Endothelial cell of umbilical vein (primary cell): ENCODE measurements at regions not wholly inside any gene's neighbourhood (a gene's known extent, or its start where the extent isn't known, plus 50 kb on each side); places are given as distances from the start of the nearest gene placed in this dataset.

ENCODE experiments used
- BruUV-seq: library from RNA; stranded (reverse); fragments of 400-500 nt; replicated peaks from 2 replicates; lab custom pipeline; 2021; lab: Mats Ljungman, UMichigan
- CTCF ChIA-PET: fragments of 300-600, 350-600 bp; sonication (Branson Sonifier 250); formaldehyde crosslinking; loops from one replicate; lab custom pipeline; 2021; ENCODE audit warnings: antibody characterized with exemption, inconsistent platforms; lab: Charles Lee
- POLR2A ChIA-PET: fragments of 300-600, 350-600 bp; sonication (Branson Sonifier 250); formaldehyde crosslinking; loops from one replicate; lab custom pipeline; 2021; ENCODE audit warnings: antibody characterized with exemption, inconsistent platforms; lab: Charles Lee
- DNase-seq: peaks from one replicate; pipeline ENCODE4 v3.0.0-alpha.2; 2011; ENCODE audit warnings: low read depth, low spot score
- FAIRE-seq: peaks from 2 replicates; lab custom pipeline; 2011; peaks lifted over from hg19 to GRCh38; lab: Jason Lieb, UNC
- H2AFZ ChIP-seq: 2 replicates; pipeline ENCODE4 v1.6.0; 2012; ENCODE audit warnings: low read depth, low read length, control low read depth, inconsistent platforms
- H3K27ac ChIP-seq: 2 replicates; pipeline ENCODE4 v1.5.1; 2011; ENCODE audit warnings: low read depth, mild to moderate bottlenecking, control low read depth, low read length, moderate library complexity; ENCODE audit not compliant: insufficient read depth
- H3K27me3 ChIP-seq, 2 experiments: 2 replicates each; pipeline versions ENCODE4 v1.6.0 to v1.6.1; 2011; ENCODE audit warnings: low read length in 2 of 2, mixed read lengths in 1 of 2; ENCODE audit not compliant: control insufficient read depth in 2 of 2, insufficient read depth in 2 of 2
- H3K36me3 ChIP-seq, 2 experiments: 2 replicates in 1 of 2; 3 replicates in 1 of 2; pipeline ENCODE4 v1.5.1; 2011; ENCODE audit warnings: low read length in 2 of 2, mild to moderate bottlenecking in 1 of 2, moderate library complexity in 1 of 2; ENCODE audit not compliant: control insufficient read depth in 2 of 2, insufficient read depth in 2 of 2; ENCODE audit errors: extremely low read depth in 1 of 2
- H3K4me1 ChIP-seq: 3 replicates; pipeline ENCODE4 v1.5.1; 2011; ENCODE audit warnings: mild to moderate bottlenecking, low read length; ENCODE audit not compliant: control insufficient read depth, insufficient read depth; ENCODE audit errors: extremely low read depth
- H3K4me2 ChIP-seq: 2 replicates; pipeline ENCODE4 v1.6.1; 2011; ENCODE audit warnings: low read length, control low read depth, mixed read lengths; ENCODE audit not compliant: insufficient read depth
- H3K4me3 ChIP-seq, 3 experiments: fragments of 200-600 bp in 1 of 3; sonication (generic), shearing (Covaris generic) in 1 of 3; replicated peaks in 1 of 3; 2 replicates each; pipeline ENCODE4 v1.5.1; 2011 to 2016; ENCODE audit warnings: control low read depth in 3 of 3, low read length in 3 of 3, mild to moderate bottlenecking in 2 of 3, inconsistent platforms in 1 of 3, low read depth in 1 of 3, moderate library complexity in 1 of 3; ENCODE audit not compliant: insufficient read depth in 1 of 3
- H3K79me2 ChIP-seq: 2 replicates; pipeline ENCODE4 v1.6.0; 2012; ENCODE audit warnings: low read length, inconsistent platforms; ENCODE audit not compliant: control insufficient read depth, insufficient read depth
- H3K9ac ChIP-seq: replicated peaks from 2 replicates; pipeline ENCODE3; 2011; ENCODE audit warnings: low read length, control low read depth; ENCODE audit not compliant: insufficient read depth; ENCODE audit errors: extremely low read depth
- H3K9me1 ChIP-seq: replicated peaks from 3 replicates; pipeline ENCODE4 v1.6.0; 2011; ENCODE audit warnings: mild to moderate bottlenecking, low read length; ENCODE audit not compliant: control insufficient read depth, insufficient read depth; ENCODE audit errors: extremely low read depth
- H3K9me3 ChIP-seq: replicated peaks from 2 replicates; pipeline ENCODE4 v1.5.1; 2012; ENCODE audit warnings: low read length, inconsistent platforms; ENCODE audit not compliant: control insufficient read depth, insufficient read depth
- H4K20me1 ChIP-seq: replicated peaks from 2 replicates; pipeline ENCODE3; 2011; ENCODE audit warnings: mild to moderate bottlenecking, low read length; ENCODE audit not compliant: control insufficient read depth, insufficient read depth; ENCODE audit errors: extremely low read depth
- EZH2 ChIP-seq: IDR thresholded peaks from 2 replicates; pipeline ENCODE4 v1.6.1; 2012; ENCODE audit warnings: borderline replicate concordance, low read depth, mild to moderate bottlenecking, moderate library complexity, low read length, inconsistent platforms; ENCODE audit not compliant: severe bottlenecking
- FOS ChIP-seq: IDR thresholded peaks from 2 replicates; pipeline ENCODE4 v1.6.1; 2011; ENCODE audit warnings: mild to moderate bottlenecking, low read length, moderate library complexity, borderline replicate concordance; ENCODE audit not compliant: insufficient read depth
- GATA2 ChIP-seq: IDR thresholded peaks from 2 replicates; pipeline ENCODE4 v1.7.0; 2011; ENCODE audit warnings: low read depth, mild to moderate bottlenecking, moderate library complexity, mixed read lengths, low read length; ENCODE audit not compliant: insufficient read length, insufficient read depth
- JUN ChIP-seq: IDR thresholded peaks from 2 replicates; pipeline ENCODE4 v1.6.1; 2011; ENCODE audit warnings: borderline replicate concordance, low read depth; ENCODE audit not compliant: insufficient read length, insufficient read depth
- MYC ChIP-seq: IDR thresholded peaks from one replicate; pipeline ENCODE4 v1.6.1; 2011; ENCODE audit warnings: mild to moderate bottlenecking, low read depth, low read length
- POLR2A ChIP-seq: IDR thresholded peaks from 2 replicates; pipeline ENCODE4 v1.6.1; 2012; ENCODE audit warnings: low read depth, mild to moderate bottlenecking, control low read depth, low read length
- POLR2AphosphoS5 ChIP-seq: IDR thresholded peaks from 2 replicates; pipeline ENCODE4 v1.6.1; 2012; ENCODE audit warnings: low read depth, mild to moderate bottlenecking, control low read depth, low read length, moderate library complexity; ENCODE audit not compliant: insufficient read depth
- dilution Hi-C: fragments of 300-500 bp; cut with MboI; formaldehyde crosslinking; loops from one replicate; pipeline ENCODE4 v1.15.0; 2019; ENCODE audit warnings: low sequenced_read_pairs; ENCODE audit not compliant: extremely low pct_ligation_motif_present
- intact Hi-C: fragments of 100-400 bp; cut with micrococcal nuclease; formaldehyde crosslinking; loops from one replicate; pipeline ENCODE4 v1.10.0; 2022
- TF ChIP-seq, protein P1 (sequence below), 2 donors: IDR thresholded peaks; 1 replicate in 1 of 2; 2 replicates in 1 of 2; pipeline ENCODE4 v1.5.1; 2011; ENCODE audit warnings: low read length in 2 of 2, mild to moderate bottlenecking in 2 of 2, moderate library complexity in 2 of 2, control low read depth in 1 of 2, inconsistent platforms in 1 of 2, low read depth in 1 of 2; ENCODE audit not compliant: insufficient read depth in 1 of 2; ENCODE audit errors: extremely low read depth in 1 of 2
- TF ChIP-seq, protein P2 (sequence below): IDR thresholded peaks from 2 replicates; pipeline ENCODE4 v1.6.1; 2011; ENCODE audit not compliant: insufficient read depth, insufficient read length

- ChIA-PET POLR2A (no interaction called here), CTCF (no interaction called here)
- DNase-seq (no peak), FAIRE-seq (no peak)
- Histone ChIP-seq H3K4me1 (peaks cover 4% of the 10 kb centered on the region), H3K9ac (no peak overlapping the region), H3K36me3 (no peaks in the 10 kb centered on the region), H3K9me3 (no peaks in the 10 kb centered on the region), H3K79me2 (no peaks in the 10 kb centered on the region), H3K9me1 (no peaks in the 10 kb centered on the region), H2AFZ (no peak overlapping the region), H3K27ac (no peak overlapping the region), H3K4me2 (no peak overlapping the region), H3K27me3 (peaks cover 22 to 36% of the 10 kb centered on the region in 2 experiments), H3K4me3 (no peak overlapping the region), H4K20me1 (no peaks in the 10 kb centered on the region)
- intact Hi-C loops (no loop called here), dilution Hi-C loops (no loop called here)
- TF ChIP-seq JUN (no peak), GATA2 (no peak), EZH2 (no peak), FOS (no peak), MYC (no peak), POLR2AphosphoS5 (no peak), POLR2A (no peak)
- TF ChIP-seq, protein P1, sequence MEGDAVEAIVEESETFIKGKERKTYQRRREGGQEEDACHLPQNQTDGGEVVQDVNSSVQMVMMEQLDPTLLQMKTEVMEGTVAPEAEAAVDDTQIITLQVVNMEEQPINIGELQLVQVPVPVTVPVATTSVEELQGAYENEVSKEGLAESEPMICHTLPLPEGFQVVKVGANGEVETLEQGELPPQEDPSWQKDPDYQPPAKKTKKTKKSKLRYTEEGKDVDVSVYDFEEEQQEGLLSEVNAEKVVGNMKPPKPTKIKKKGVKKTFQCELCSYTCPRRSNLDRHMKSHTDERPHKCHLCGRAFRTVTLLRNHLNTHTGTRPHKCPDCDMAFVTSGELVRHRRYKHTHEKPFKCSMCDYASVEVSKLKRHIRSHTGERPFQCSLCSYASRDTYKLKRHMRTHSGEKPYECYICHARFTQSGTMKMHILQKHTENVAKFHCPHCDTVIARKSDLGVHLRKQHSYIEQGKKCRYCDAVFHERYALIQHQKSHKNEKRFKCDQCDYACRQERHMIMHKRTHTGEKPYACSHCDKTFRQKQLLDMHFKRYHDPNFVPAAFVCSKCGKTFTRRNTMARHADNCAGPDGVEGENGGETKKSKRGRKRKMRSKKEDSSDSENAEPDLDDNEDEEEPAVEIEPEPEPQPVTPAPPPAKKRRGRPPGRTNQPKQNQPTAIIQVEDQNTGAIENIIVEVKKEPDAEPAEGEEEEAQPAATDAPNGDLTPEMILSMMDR (IDR thresholded peaks at IDR 0.05; ENCODE audit: extremely low read depth in 1 of 2, insufficient read depth in 1 of 2, low read depth in 1 of 2, low read length in 2 of 2), result no peak
- TF ChIP-seq, protein P2, sequence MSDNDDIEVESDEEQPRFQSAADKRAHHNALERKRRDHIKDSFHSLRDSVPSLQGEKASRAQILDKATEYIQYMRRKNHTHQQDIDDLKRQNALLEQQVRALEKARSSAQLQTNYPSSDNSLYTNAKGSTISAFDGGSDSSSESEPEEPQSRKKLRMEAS, result no peak
- no TSS peak for BruUV-seq
Observed at GRCh38 chr21:36563341-36563926, 83.5 kb upstream of the CLDN14 start.
